ENCODE measurements at regions not wholly inside any gene's neighbourhood (a gene's known extent, or its start where the extent isn't known, plus 50 kb on each side); places are given as distances from the start of the nearest gene placed in this dataset.

- no peak for TF ChIP-seq CTCF (IDR thresholded peaks at IDR 0.05; ENCODE audit: low read length)
- TF ChIP-seq EZH2 (IDR thresholded peaks at IDR 0.05; ENCODE audit: borderline replicate concordance, low read length), result no peak
These were observed 54.2 kb downstream of the MSX1 start for GRCh38 chr4:4913628-4914027.
